ENCODE measurements at regions not wholly inside any gene's neighbourhood (a gene's known extent, or its start where the extent isn't known, plus 50 kb on each side); places are given as distances from the start of the nearest gene placed in this dataset.

GRCh38 chr9:130779153-130779855, 55.8 kb upstream of the ABL1 start:
- peaks cover 21% of the 10 kb centered on the region for H3K9me3 Mint-ChIP-seq
- peaks cover 44% of the 10 kb centered on the region for H3K4me1 Mint-ChIP-seq
- peak overlapping the region in 1 of 3 experiments; percentile 7 for H3K4me3 Mint-ChIP-seq
- H3K36me3 Mint-ChIP-seq (ENCODE audit: low read depth): peaks cover 15% of the 10 kb centered on the region
- TF ChIP-seq CTCF (IDR thresholded peaks at IDR 0.05; ENCODE audit: unreplicated experiment in 3 of 3): no peak
- H3K27me3 Mint-ChIP-seq (ENCODE audit: low read depth): peaks cover 7% of the 10 kb centered on the region
- H3K27ac Mint-ChIP-seq: peak overlapping the region; percentile 39 to 81 (median 57)

GRCh38 chr9:130780415-130780814, 54.6 kb upstream of the ABL1 start:
- peak overlapping the region in 2 of 3 experiments; percentile 5 to 39 for H3K4me3 Mint-ChIP-seq
- H3K36me3 Mint-ChIP-seq (ENCODE audit: low read depth): peaks cover 12% of the 10 kb centered on the region
- no peak for TF ChIP-seq CTCF (IDR thresholded peaks at IDR 0.05; ENCODE audit: unreplicated experiment in 3 of 3)
- H3K9me3 Mint-ChIP-seq: peaks cover 15% of the 10 kb centered on the region
- H3K27ac Mint-ChIP-seq: peak overlapping the region; percentile 63 to 83 (median 74)
- peaks cover 7% of the 10 kb centered on the region for H3K27me3 Mint-ChIP-seq (ENCODE audit: low read depth)
- H3K4me1 Mint-ChIP-seq: peaks cover 44% of the 10 kb centered on the region

GRCh38 chr9:130780865-130781504, 54.1 kb upstream of the ABL1 start:
- H3K4me1 Mint-ChIP-seq: peaks cover 44% of the 10 kb centered on the region
- TF ChIP-seq CTCF (IDR thresholded peaks at IDR 0.05; ENCODE audit: unreplicated experiment in 3 of 3): no peak

GRCh38 chr9:130781569-130781968, 53.5 kb upstream of the ABL1 start:
- no peak overlapping the region for H3K4me3 Mint-ChIP-seq
- peaks cover 46% of the 10 kb centered on the region for H3K4me1 Mint-ChIP-seq
- H3K27me3 Mint-ChIP-seq (ENCODE audit: low read depth): peaks cover 7% of the 10 kb centered on the region
- H3K9me3 Mint-ChIP-seq: peaks cover 6% of the 10 kb centered on the region
- peak overlapping the region in 2 of 3 experiments; percentile 74 to 83 for H3K27ac Mint-ChIP-seq
- TF ChIP-seq CTCF (IDR thresholded peaks at IDR 0.05; ENCODE audit: unreplicated experiment in 3 of 3): no peak
- peaks cover 6% of the 10 kb centered on the region for H3K36me3 Mint-ChIP-seq (ENCODE audit: low read depth)

More at GRCh38 chr9:130780865-130781504, 54.1 kb upstream of the ABL1 start:
- Mint-ChIP-seq H3K27me3 (ENCODE audit: low read depth) (peaks cover 7% of the 10 kb centered on the region), H3K27ac (peak overlapping the region; percentile 63 to 83 (median 74)), H3K36me3 (ENCODE audit: low read depth) (peaks cover 7% of the 10 kb centered on the region), H3K4me3 (peak overlapping the region in 2 of 3 experiments; percentile 5 to 46), H3K9me3 (peaks cover 10% of the 10 kb centered on the region)

GRCh38 chr9:130782886-130783530, 52.0 kb upstream of the ABL1 start:
- peak overlapping the region in 1 of 3 experiments; percentile 31 for H3K27ac Mint-ChIP-seq
- peaks cover 7% of the 10 kb centered on the region for H3K27me3 Mint-ChIP-seq (ENCODE audit: low read depth)
- peaks cover 8% of the 10 kb centered on the region for H3K36me3 Mint-ChIP-seq (ENCODE audit: low read depth)
- H3K4me1 Mint-ChIP-seq: peaks cover 47% of the 10 kb centered on the region
- H3K9me3 Mint-ChIP-seq: no peaks in the 10 kb centered on the region
- no peak for TF ChIP-seq CTCF (IDR thresholded peaks at IDR 0.05; ENCODE audit: unreplicated experiment in 3 of 3)
- H3K4me3 Mint-ChIP-seq: no peak overlapping the region

All from nephron (organoid).